GM23338 (cell line): ENCODE measurements at regions not wholly inside any gene's neighbourhood (a gene's known extent, or its start where the extent isn't known, plus 50 kb on each side); places are given as distances from the start of the nearest gene placed in this dataset.

Experiments
- CREB1 ChIP-seq: fragments of 250-450 bp; sonication (Bioruptor Pico); IDR thresholded peaks from 2 replicates; pipeline ENCODE4 v1.5.0; 2020; ENCODE audit warnings: low read depth, mild to moderate bottlenecking, moderate library complexity
- EZH2 ChIP-seq: fragments of 200-600 bp; sonication (generic); IDR thresholded peaks from one replicate; pipeline ENCODE4 v1.8.0; 2017; ENCODE audit warnings: antibody characterized with exemption, mild to moderate bottlenecking, low read depth; ENCODE audit not compliant: unreplicated experiment
- EZH2phosphoT487 ChIP-seq: fragments of 200-600 bp; sonication (generic); IDR thresholded peaks from one replicate; pipeline ENCODE4 v1.8.1; 2018; ENCODE audit warnings: antibody characterized with exemption; ENCODE audit not compliant: unreplicated experiment
- JUNB ChIP-seq: IDR thresholded peaks from one replicate; pipeline ENCODE4 v1.6.1; 2016; ENCODE audit warnings: antibody characterized with exemption; ENCODE audit not compliant: unreplicated experiment
- POLR2AphosphoS5 ChIP-seq: IDR thresholded peaks from 2 replicates; pipeline ENCODE4 v1.6.1; 2016; ENCODE audit warnings: antibody characterized with exemption, low read depth
- STAT1 ChIP-seq: IDR thresholded peaks from one replicate; pipeline ENCODE4 v1.6.1; 2016; ENCODE audit warnings: antibody characterized with exemption; ENCODE audit not compliant: unreplicated experiment
- ZNF114 ChIP-seq: fragments of 250-450 bp; sonication (Bioruptor Pico); IDR thresholded peaks from 2 replicates; pipeline ENCODE4 v1.5.0; 2020; ENCODE audit warnings: mild to moderate bottlenecking, moderate library complexity
- ZNF331 ChIP-seq: fragments of 250-450 bp; sonication (Bioruptor Pico); IDR thresholded peaks from 2 replicates; pipeline ENCODE4 v1.5.0; 2020; ENCODE audit warnings: low read depth, mild to moderate bottlenecking, moderate library complexity
- TF ChIP-seq, protein P1 (sequence below), 2 experiments: fragments of 200-600 bp in 1 of 2; sonication (generic) in 1 of 2; conservative IDR thresholded peaks; 2 replicates each; pipeline versions ENCODE4 v1.5.1 to v1.6.1; 2016 to 2017; ENCODE audit warnings: antibody characterized with exemption in 2 of 2, low read depth in 2 of 2, mild to moderate bottlenecking in 2 of 2, moderate library complexity in 1 of 2
- TF ChIP-seq, protein P2 (sequence below): IDR thresholded peaks from one replicate; pipeline ENCODE4 v1.6.1; 2018; ENCODE audit warnings: antibody characterized with exemption; ENCODE audit not compliant: unreplicated experiment
- TF ChIP-seq, protein P3 (sequence below): IDR thresholded peaks from 2 replicates; pipeline ENCODE4 v1.6.1; 2016; ENCODE audit warnings: antibody characterized with exemption

DNA sequence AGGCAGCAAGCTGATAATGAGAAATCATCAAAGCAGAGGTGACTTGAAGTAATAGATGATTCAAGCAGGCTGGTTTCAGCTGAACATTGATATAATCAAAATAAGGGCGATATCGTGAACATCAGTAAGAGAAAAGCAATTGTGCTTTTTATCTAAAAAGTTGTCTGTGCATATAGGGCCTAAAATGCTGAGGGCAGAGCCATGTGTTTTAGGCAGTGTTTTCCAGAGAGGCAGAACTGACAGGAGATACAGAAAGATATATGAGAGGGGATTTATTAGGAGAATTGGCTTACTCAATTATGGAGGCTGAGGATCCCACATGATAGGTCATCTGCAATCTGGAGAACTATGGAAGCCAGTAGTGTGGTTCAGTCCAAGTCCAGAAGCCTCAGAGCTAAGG lies 136.5 kb upstream of the NPY2R start:
- TF ChIP-seq, protein P1, sequence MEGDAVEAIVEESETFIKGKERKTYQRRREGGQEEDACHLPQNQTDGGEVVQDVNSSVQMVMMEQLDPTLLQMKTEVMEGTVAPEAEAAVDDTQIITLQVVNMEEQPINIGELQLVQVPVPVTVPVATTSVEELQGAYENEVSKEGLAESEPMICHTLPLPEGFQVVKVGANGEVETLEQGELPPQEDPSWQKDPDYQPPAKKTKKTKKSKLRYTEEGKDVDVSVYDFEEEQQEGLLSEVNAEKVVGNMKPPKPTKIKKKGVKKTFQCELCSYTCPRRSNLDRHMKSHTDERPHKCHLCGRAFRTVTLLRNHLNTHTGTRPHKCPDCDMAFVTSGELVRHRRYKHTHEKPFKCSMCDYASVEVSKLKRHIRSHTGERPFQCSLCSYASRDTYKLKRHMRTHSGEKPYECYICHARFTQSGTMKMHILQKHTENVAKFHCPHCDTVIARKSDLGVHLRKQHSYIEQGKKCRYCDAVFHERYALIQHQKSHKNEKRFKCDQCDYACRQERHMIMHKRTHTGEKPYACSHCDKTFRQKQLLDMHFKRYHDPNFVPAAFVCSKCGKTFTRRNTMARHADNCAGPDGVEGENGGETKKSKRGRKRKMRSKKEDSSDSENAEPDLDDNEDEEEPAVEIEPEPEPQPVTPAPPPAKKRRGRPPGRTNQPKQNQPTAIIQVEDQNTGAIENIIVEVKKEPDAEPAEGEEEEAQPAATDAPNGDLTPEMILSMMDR (conservative IDR thresholded peaks at IDR 0.05; ENCODE audit: low read depth in 2 of 2): no peak
- TF ChIP-seq CREB1 (CRISPR knock-in tag): no peak
- no peak for TF ChIP-seq JUNB
- TF ChIP-seq EZH2phosphoT487: no peak
- TF ChIP-seq EZH2: no peak
- TF ChIP-seq, protein P2, sequence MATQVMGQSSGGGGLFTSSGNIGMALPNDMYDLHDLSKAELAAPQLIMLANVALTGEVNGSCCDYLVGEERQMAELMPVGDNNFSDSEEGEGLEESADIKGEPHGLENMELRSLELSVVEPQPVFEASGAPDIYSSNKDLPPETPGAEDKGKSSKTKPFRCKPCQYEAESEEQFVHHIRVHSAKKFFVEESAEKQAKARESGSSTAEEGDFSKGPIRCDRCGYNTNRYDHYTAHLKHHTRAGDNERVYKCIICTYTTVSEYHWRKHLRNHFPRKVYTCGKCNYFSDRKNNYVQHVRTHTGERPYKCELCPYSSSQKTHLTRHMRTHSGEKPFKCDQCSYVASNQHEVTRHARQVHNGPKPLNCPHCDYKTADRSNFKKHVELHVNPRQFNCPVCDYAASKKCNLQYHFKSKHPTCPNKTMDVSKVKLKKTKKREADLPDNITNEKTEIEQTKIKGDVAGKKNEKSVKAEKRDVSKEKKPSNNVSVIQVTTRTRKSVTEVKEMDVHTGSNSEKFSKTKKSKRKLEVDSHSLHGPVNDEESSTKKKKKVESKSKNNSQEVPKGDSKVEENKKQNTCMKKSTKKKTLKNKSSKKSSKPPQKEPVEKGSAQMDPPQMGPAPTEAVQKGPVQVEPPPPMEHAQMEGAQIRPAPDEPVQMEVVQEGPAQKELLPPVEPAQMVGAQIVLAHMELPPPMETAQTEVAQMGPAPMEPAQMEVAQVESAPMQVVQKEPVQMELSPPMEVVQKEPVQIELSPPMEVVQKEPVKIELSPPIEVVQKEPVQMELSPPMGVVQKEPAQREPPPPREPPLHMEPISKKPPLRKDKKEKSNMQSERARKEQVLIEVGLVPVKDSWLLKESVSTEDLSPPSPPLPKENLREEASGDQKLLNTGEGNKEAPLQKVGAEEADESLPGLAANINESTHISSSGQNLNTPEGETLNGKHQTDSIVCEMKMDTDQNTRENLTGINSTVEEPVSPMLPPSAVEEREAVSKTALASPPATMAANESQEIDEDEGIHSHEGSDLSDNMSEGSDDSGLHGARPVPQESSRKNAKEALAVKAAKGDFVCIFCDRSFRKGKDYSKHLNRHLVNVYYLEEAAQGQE: no peak
- TF ChIP-seq STAT1: no peak
- no peak for TF ChIP-seq POLR2AphosphoS5
- TF ChIP-seq, protein P3, sequence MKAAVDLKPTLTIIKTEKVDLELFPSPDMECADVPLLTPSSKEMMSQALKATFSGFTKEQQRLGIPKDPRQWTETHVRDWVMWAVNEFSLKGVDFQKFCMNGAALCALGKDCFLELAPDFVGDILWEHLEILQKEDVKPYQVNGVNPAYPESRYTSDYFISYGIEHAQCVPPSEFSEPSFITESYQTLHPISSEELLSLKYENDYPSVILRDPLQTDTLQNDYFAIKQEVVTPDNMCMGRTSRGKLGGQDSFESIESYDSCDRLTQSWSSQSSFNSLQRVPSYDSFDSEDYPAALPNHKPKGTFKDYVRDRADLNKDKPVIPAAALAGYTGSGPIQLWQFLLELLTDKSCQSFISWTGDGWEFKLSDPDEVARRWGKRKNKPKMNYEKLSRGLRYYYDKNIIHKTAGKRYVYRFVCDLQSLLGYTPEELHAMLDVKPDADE: no peak
- no peak for TF ChIP-seq ZNF114 (CRISPR knock-in tag)
- TF ChIP-seq ZNF331 (CRISPR knock-in tag): no peak
